ENCODE measurements at regions not wholly inside any gene's neighbourhood (a gene's known extent, or its start where the extent isn't known, plus 50 kb on each side); places are given as distances from the start of the nearest gene placed in this dataset.

- Mint-ChIP-seq H3K4me1 (no peaks in the 10 kb centered on the region), H3K27me3 (ENCODE audit: low read depth in 3 of 3) (peaks cover 0 to 4% (median 2%) of the 10 kb centered on the region in 3 donors), H3K9me3 (peaks cover 0 to 4% (median 0%) of the 10 kb centered on the region in 6 donors), H3K4me3 (no peak overlapping the region), H3K36me3 (no peaks in the 10 kb centered on the region), H3K27ac (no peak overlapping the region)
- DNase-seq = no peak
These were observed 79.6 kb upstream of the SORCS1 start for GRCh38 chr10:107244122-107244521.

- no peak overlapping the region for H3K27ac Mint-ChIP-seq
- H3K4me3 Mint-ChIP-seq = no peak overlapping the region
These were observed 73.8 kb upstream of the SORCS1 start for GRCh38 chr10:107238275-107238674.

GRCh38 chr10:107232013-107232412, 67.5 kb upstream of the SORCS1 start:
- no peak for DNase-seq
- Mint-ChIP-seq H3K4me3 (no peak overlapping the region), H3K27ac (no peak overlapping the region), H3K36me3 (peaks cover 0 to 4% (median 0%) of the 10 kb centered on the region in 3 donors), H3K9me3 (peaks cover 0 to 15% (median 1%) of the 10 kb centered on the region in 6 donors), H3K27me3 (ENCODE audit: low read depth in 3 of 3) (peaks cover 0 to 6% (median 1%) of the 10 kb centered on the region in 3 donors), H3K4me1 (no peaks in the 10 kb centered on the region)

More at GRCh38 chr10:107238275-107238674, 73.8 kb upstream of the SORCS1 start:
- Mint-ChIP-seq H3K9me3 (peaks cover 0 to 9% (median 0%) of the 10 kb centered on the region in 6 donors), H3K4me1 (no peaks in the 10 kb centered on the region), H3K36me3 (peaks cover 0 to 4% (median 0%) of the 10 kb centered on the region in 3 donors), H3K27me3 (ENCODE audit: low read depth in 3 of 3) (peaks cover 0 to 8% (median 0%) of the 10 kb centered on the region in 3 donors)
- DNase-seq = no peak

- H3K4me3 Mint-ChIP-seq = no peak overlapping the region
- peaks cover 0 to 16% (median 1%) of the 10 kb centered on the region in 6 donors for H3K9me3 Mint-ChIP-seq
- H3K27ac Mint-ChIP-seq = no peak overlapping the region
- no peaks in the 10 kb centered on the region for H3K4me1 Mint-ChIP-seq
- H3K36me3 Mint-ChIP-seq = peaks cover 0 to 4% (median 0%) of the 10 kb centered on the region in 3 donors
- no peak for DNase-seq
- H3K27me3 Mint-ChIP-seq (ENCODE audit: low read depth in 3 of 3) = peaks cover 0 to 6% (median 2%) of the 10 kb centered on the region in 3 donors
These were observed 66.4 kb upstream of the SORCS1 start for GRCh38 chr10:107230887-107231286.

GRCh38 chr10:107215681-107216080, 51.2 kb upstream of the SORCS1 start:
- H3K9me3 Mint-ChIP-seq = peaks cover 0 to 16% (median under 1%) of the 10 kb centered on the region in 6 donors
- H3K27ac Mint-ChIP-seq = no peak overlapping the region
- no peaks in the 10 kb centered on the region for H3K36me3 Mint-ChIP-seq
- no peak overlapping the region for H3K4me3 Mint-ChIP-seq
- H3K4me1 Mint-ChIP-seq = no peaks in the 10 kb centered on the region
- peaks cover 4 to 5% (median 4%) of the 10 kb centered on the region in 3 donors for H3K27me3 Mint-ChIP-seq (ENCODE audit: low read depth in 3 of 3)
- no peak for DNase-seq
